ENCODE measurements at regions not wholly inside any gene's neighbourhood (a gene's known extent, or its start where the extent isn't known, plus 50 kb on each side); places are given as distances from the start of the nearest gene placed in this dataset.
"Not testable (repeated sequence)": the region's sequence is repeated elsewhere in the genome, so short reads cannot be mapped to it uniquely, and the experiment has no call there.

- Mint-ChIP-seq H3K27me3 (no peaks in the 10 kb centered on the region), H3K27ac (no peak overlapping the region), H3K36me3 (ENCODE audit: low read depth) (no peaks in the 10 kb centered on the region), H3K9me3 (no peaks in the 10 kb centered on the region), H3K4me3 (no peak overlapping the region), H3K4me1 (ENCODE audit: low read depth) (no peaks in the 10 kb centered on the region)
- no peak for DNase-seq
These were observed 76.4 kb upstream of the MAGI2 start for GRCh38 chr7:79529881-79530235.

GRCh38 chr7:79529214-79529880 is 75.9 kb upstream of the MAGI2 start:
- Mint-ChIP-seq H3K4me3 (no peak overlapping the region), H3K27me3 (no peaks in the 10 kb centered on the region), H3K36me3 (ENCODE audit: low read depth) (no peaks in the 10 kb centered on the region)

DNA sequence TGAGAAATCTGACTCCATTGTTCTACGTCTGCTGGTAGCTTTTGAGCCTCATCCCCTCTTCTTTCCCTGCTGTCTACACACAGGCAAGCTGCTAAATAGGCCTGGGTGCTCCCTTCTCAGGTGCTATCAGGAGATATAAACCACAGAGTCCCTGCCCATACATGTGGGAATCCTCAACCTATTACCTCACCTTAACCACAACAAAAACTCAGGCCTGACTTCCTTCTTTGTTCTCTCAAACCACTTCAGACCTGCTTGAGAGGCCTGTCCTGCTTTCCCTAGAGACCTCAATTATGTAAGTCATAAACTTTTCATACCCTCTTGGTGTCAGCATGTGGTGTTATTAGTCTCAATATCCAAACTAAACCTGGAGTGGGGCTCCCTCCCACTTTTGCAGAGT is 75.0 kb upstream of the MAGI2 start:
- Mint-ChIP-seq H3K9me3 (no peaks in the 10 kb centered on the region), H3K36me3 (ENCODE audit: low read depth) (no peaks in the 10 kb centered on the region), H3K4me3 (no peak overlapping the region), H3K4me1 (ENCODE audit: low read depth) (no peaks in the 10 kb centered on the region), H3K27ac (no peak overlapping the region), H3K27me3 (no peaks in the 10 kb centered on the region)
- no peak for DNase-seq

More at GRCh38 chr7:79529214-79529880, 75.9 kb upstream of the MAGI2 start:
- H3K27ac Mint-ChIP-seq: no peak overlapping the region
- H3K9me3 Mint-ChIP-seq: no peaks in the 10 kb centered on the region
- no peak for DNase-seq
- no peaks in the 10 kb centered on the region for H3K4me1 Mint-ChIP-seq (ENCODE audit: low read depth)

DNA sequence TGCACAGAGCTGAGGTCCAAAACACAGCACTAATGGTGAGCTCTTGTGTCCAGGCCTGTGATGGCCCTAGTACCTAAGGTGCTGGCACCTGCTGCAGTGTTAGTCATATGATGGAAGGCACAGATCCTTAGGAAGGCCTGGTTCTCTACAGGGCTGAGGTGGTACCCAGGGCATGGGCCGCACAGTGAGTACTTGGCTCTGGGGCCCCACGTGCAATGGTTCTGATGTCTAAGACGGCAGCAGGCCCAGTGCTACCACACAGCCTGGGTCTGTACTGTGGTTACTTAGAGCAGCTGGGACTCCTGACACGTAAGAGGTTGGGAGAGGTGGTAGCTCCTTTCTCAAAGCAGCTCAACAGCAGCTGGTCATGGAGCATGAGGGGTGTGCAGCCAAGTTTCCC is 70.6 kb upstream of the MAGI2 start:
- Mint-ChIP-seq H3K4me3 (no peak overlapping the region), H3K27ac (no peak overlapping the region), H3K9me3 (no peaks in the 10 kb centered on the region), H3K4me1 (ENCODE audit: low read depth) (no peaks in the 10 kb centered on the region), H3K36me3 (ENCODE audit: low read depth) (no peaks in the 10 kb centered on the region), H3K27me3 (no peaks in the 10 kb centered on the region)
- no peak for DNase-seq

DNA sequence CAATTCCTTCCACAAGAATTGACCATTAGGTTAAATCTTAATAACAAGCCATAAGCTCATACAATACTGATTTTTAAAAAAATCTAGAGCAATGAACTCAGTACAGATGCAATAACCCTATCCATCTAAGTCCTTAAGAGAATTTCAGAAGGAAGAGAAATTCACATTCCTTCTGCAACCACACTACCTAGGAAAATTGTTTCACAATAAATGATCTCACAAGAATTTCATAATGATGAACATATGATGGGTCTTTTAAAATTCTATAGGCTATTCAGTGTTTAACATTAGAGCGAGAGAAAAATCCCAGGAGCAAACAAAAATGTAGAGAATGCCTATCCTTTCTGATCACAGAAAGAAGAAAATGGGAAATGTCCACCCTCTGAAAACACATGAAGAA is 70.0 kb upstream of the MAGI2 start:
- no peak for DNase-seq
- Mint-ChIP-seq H3K9me3 (no peaks in the 10 kb centered on the region), H3K4me1 (ENCODE audit: low read depth) (no peaks in the 10 kb centered on the region), H3K4me3 (no peak overlapping the region), H3K27me3 (no peaks in the 10 kb centered on the region), H3K36me3 (ENCODE audit: low read depth) (no peaks in the 10 kb centered on the region), H3K27ac (no peak overlapping the region)

DNA sequence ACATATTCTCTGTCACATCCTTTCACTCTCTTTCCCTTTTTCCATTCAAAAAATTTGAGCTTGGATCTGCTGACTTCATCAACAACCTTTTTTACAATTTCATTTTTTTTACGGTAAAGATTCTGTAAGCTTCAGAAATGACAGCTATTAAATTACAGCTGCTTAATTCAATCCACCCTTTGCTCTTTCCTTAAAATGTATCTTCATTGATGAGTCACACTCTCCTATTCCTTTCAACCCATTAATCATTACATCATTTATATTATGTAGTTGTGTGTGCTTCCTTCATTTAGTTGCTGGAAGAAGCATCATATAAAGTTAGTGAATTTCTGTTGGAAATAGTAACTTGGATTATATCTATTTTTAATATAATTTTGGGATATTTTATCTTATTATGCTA is 67.1 kb upstream of the MAGI2 start:
- Mint-ChIP-seq H3K27me3 (no peaks in the 10 kb centered on the region), H3K36me3 (ENCODE audit: low read depth) (no peaks in the 10 kb centered on the region), H3K9me3 (no peaks in the 10 kb centered on the region), H3K4me1 (ENCODE audit: low read depth) (no peaks in the 10 kb centered on the region), H3K27ac (no peak overlapping the region), H3K4me3 (no peak overlapping the region)
- DNase-seq: no peak

DNA sequence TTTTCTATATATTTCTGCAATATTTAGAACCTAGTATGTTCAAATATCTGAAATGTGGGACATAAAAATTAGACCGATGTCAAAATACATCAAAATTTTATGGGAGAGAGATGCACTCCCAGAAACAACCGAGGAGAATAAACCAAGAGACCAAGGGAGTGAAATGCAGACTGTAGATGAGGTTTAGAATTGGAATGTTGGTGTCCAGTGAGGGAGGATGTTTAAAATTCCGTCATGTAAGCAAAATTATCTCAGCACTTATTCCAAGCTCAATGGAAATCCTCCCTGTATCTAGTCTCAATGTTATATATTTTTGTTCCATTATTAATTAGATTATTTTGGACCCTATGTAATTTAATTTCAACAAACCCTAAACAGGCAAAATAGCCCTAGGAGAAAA is 61.9 kb upstream of the MAGI2 start:
- Mint-ChIP-seq H3K4me3 (no peak overlapping the region), H3K9me3 (peaks cover 3% of the 10 kb centered on the region), H3K27me3 (no peaks in the 10 kb centered on the region), H3K36me3 (ENCODE audit: low read depth) (no peaks in the 10 kb centered on the region), H3K4me1 (ENCODE audit: low read depth) (no peaks in the 10 kb centered on the region), H3K27ac (no peak overlapping the region)
- DNase-seq: no peak

DNA sequence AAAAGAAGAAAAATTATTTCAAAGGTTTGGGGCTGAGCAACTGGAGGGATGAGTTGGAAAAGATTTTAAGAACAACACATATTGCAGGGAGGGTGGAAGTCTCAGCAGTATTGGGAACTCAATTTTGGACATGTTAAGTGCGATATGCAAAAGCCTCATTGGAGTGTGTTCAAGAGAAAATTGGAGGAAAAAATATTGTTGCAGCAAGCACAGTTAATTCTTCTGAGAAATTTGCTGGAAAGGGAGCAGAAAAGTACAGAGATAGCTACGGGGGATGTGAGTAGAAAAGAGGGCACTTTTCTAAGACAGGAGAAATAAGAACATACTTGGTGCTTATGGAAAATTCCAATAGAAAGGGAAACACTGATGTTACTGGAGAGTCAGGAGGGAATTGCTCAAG is 59.8 kb upstream of the MAGI2 start:
- Mint-ChIP-seq H3K27me3 (no peaks in the 10 kb centered on the region), H3K9me3 (peaks cover 5% of the 10 kb centered on the region), H3K4me1 (ENCODE audit: low read depth) (no peaks in the 10 kb centered on the region), H3K27ac (no peak overlapping the region), H3K36me3 (ENCODE audit: low read depth) (no peaks in the 10 kb centered on the region), H3K4me3 (no peak overlapping the region)
- no peak for DNase-seq

- no peak for DNase-seq
- no peak overlapping the region for H3K27ac Mint-ChIP-seq
- H3K36me3 Mint-ChIP-seq (ENCODE audit: low read depth): no peaks in the 10 kb centered on the region
- H3K4me1 Mint-ChIP-seq (ENCODE audit: low read depth): no peaks in the 10 kb centered on the region
- H3K27me3 Mint-ChIP-seq: no peaks in the 10 kb centered on the region
- H3K4me3 Mint-ChIP-seq: no peak overlapping the region
- peaks cover 5% of the 10 kb centered on the region for H3K9me3 Mint-ChIP-seq
These were observed 58.8 kb upstream of the MAGI2 start for GRCh38 chr7:79512261-79512660.

- not testable (repeated sequence) for H3K27ac Mint-ChIP-seq; H3K4me1 Mint-ChIP-seq (ENCODE audit: low read depth); H3K9me3 Mint-ChIP-seq; H3K27me3 Mint-ChIP-seq; DNase-seq; H3K4me3 Mint-ChIP-seq; H3K36me3 Mint-ChIP-seq (ENCODE audit: low read depth)
These were observed 57.6 kb upstream of the MAGI2 start for GRCh38 chr7:79511056-79511455.

GRCh38 chr7:79507131-79507530 is 53.7 kb upstream of the MAGI2 start:
- no peak for DNase-seq
- Mint-ChIP-seq H3K4me3 (no peak overlapping the region), H3K4me1 (ENCODE audit: low read depth) (no peaks in the 10 kb centered on the region), H3K27ac (no peak overlapping the region), H3K36me3 (ENCODE audit: low read depth) (no peaks in the 10 kb centered on the region), H3K9me3 (peaks cover 5% of the 10 kb centered on the region), H3K27me3 (no peaks in the 10 kb centered on the region)

GRCh38 chr7:79506481-79506880 is 53.0 kb upstream of the MAGI2 start:
- peaks cover 5% of the 10 kb centered on the region for H3K9me3 Mint-ChIP-seq

DNA sequence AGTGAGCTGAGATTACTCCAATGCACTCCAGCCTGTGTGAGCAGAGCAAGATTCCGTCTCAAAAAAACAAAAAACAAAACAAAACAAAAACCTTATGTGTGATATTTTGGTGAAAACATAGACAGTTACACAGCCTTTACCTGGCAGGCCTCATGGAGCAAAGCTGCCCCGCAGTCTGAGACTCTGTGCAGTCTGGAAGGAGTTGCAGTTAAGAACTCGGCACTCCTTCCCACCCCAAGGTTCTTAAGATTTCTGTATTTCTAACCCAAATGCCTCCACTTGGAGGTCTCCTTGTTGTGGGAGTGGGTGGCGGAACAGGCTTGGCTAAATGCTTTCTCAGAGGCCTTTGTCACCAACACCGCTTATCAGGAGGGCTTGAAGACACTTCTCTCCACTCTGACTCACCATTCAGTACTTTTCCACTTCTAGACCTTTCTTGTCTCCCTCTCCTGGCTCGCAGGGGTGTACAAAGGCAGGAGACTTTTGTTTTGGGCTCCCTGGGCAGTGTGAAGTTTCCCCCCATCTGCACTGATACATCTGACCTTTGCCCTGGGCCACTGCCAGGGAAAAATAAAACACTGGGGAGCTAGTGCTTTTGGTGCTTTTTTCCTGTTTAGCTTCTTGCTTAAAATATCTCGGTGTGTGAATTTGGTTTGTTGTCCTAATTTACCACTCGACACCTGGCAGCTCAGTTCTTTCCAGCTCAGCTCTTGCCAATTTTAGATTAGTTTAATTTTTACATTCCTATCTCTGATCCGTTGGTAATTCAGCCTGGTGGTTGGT is 51.3 kb upstream of the MAGI2 start:
- Mint-ChIP-seq H3K9me3 (peaks cover 2% of the 10 kb centered on the region), H3K36me3 (ENCODE audit: low read depth) (no peaks in the 10 kb centered on the region), H3K4me1 (ENCODE audit: low read depth) (no peaks in the 10 kb centered on the region), H3K27ac (no peak overlapping the region), H3K4me3 (no peak overlapping the region), H3K27me3 (no peaks in the 10 kb centered on the region)
- no peak for DNase-seq

More at GRCh38 chr7:79506481-79506880, 53.0 kb upstream of the MAGI2 start:
- H3K4me3 Mint-ChIP-seq: no peak overlapping the region
- no peak overlapping the region for H3K27ac Mint-ChIP-seq
- H3K4me1 Mint-ChIP-seq (ENCODE audit: low read depth): no peaks in the 10 kb centered on the region
- no peak for DNase-seq
- no peaks in the 10 kb centered on the region for H3K36me3 Mint-ChIP-seq (ENCODE audit: low read depth)
- no peaks in the 10 kb centered on the region for H3K27me3 Mint-ChIP-seq

Data from activated T-cell treated with anti-CD3 and anti-CD28 coated beads, Interleukin-2, amount 50 U/mL, for 24 hours (primary cell).